ENCODE measurements at regions not wholly inside any gene's neighbourhood (a gene's known extent, or its start where the extent isn't known, plus 50 kb on each side); places are given as distances from the start of the nearest gene placed in this dataset.

GRCh38 chr1:192951691-192952460 lies 107.3 kb downstream of the UCHL5 start:
- no peak for DNase-seq

GRCh38 chr1:192952646-192953045 lies 106.5 kb downstream of the UCHL5 start:
- DNase-seq: no peak

GRCh38 chr1:192954705-192955265 lies 104.4 kb downstream of the UCHL5 start:
- DNase-seq: no peak

DNA sequence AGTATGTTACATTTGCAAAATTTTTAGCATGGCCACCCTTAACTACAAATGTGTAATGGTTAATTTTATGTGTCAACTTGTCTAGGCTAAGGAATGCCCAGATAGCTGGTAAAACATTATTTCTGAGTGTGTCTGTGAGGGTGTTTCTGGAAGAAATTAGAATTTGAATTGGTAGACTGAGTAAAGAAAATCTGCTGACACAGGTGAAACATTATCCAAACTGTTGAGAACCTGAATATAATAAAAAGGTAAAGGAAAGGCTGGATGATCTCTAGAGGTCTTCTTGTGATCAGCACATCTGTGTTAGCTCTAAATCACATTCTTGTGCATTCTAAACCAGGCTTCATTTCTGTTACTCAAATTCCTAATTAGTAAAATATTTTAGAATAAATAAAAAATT lies 100.8 kb downstream of the UCHL5 start:
- DNase-seq: no peak

- no peak for DNase-seq
These were observed 100.3 kb downstream of the UCHL5 start for GRCh38 chr1:192958871-192959270.

GRCh38 chr1:192959657-192960186 lies 99.4 kb downstream of the UCHL5 start:
- no peak for DNase-seq
